Lower lobe of right lung (tissue), 2 donors: ENCODE measurements at regions not wholly inside any gene's neighbourhood (a gene's known extent, or its start where the extent isn't known, plus 50 kb on each side); places are given as distances from the start of the nearest gene placed in this dataset.

Source experiments
- ATAC-seq, 2 donors: fragments of 200-7000 bp; cut with Tn5 transposase; one replicate each; pipeline ENCODE4 v1.9.1; 2020 to 2022; ENCODE audit warnings: mild to moderate bottlenecking in 2 of 2, moderate library complexity in 2 of 2
- DNase-seq: peaks from one replicate; pipeline ENCODE4 v3.0.0-alpha.2; 2020
- H3K27ac ChIP-seq: fragments of 200-600 bp; one replicate; pipeline ENCODE4 v1.8.0; 2022
- H3K27me3 ChIP-seq: fragments of 200-600 bp; one replicate; pipeline ENCODE4 v1.8.0; 2022; ENCODE audit warnings: low read depth
- H3K36me3 ChIP-seq: fragments of 200-600 bp; one replicate; pipeline ENCODE4 v1.8.0; 2022; ENCODE audit warnings: mild to moderate bottlenecking
- H3K4me1 ChIP-seq: fragments of 200-600 bp; one replicate; pipeline ENCODE4 v1.8.0; 2022
- H3K4me3 ChIP-seq: fragments of 200-600 bp; one replicate; pipeline ENCODE4 v1.8.0; 2022; ENCODE audit warnings: mild to moderate bottlenecking
- H3K9me3 ChIP-seq: fragments of 200-600 bp; one replicate; pipeline ENCODE4 v1.8.0; 2022
- CTCF ChIP-seq: fragments of 200-600 bp; IDR thresholded peaks from one replicate; pipeline ENCODE4 v1.8.0; 2022; ENCODE audit warnings: antibody characterized with exemption, mild to moderate bottlenecking
- intact Hi-C: fragments of 100-400 bp; cut with DNase I; formaldehyde crosslinking; loops from one replicate; pipeline ENCODE4 v1.11.0; 2022
- donor health status: DM: no; HTN: yes; CAD: no; lungs with severe emphysema.

- H3K27ac ChIP-seq, result no peak overlapping the region
- ATAC-seq, result no peak
- H3K9me3 ChIP-seq, result no peaks in the 10 kb centered on the region
- no peaks in the 10 kb centered on the region for H3K4me1 ChIP-seq
- H3K4me3 ChIP-seq, result no peak overlapping the region
- H3K36me3 ChIP-seq, result no peaks in the 10 kb centered on the region
- no peaks in the 10 kb centered on the region for H3K27me3 ChIP-seq
- intact Hi-C loops, result no loop called here
- DNase-seq, result no peak
- TF ChIP-seq CTCF, result no peak
Observed at GRCh38 chr18:60826346-60826745, 453.8 kb upstream of the MC4R start.

- H3K4me3 ChIP-seq, result no peak overlapping the region
- ATAC-seq (no peak), DNase-seq (no peak)
- H3K27me3 ChIP-seq, result no peaks in the 10 kb centered on the region
- no peaks in the 10 kb centered on the region for H3K36me3 ChIP-seq
- no peaks in the 10 kb centered on the region for H3K4me1 ChIP-seq
- H3K9me3 ChIP-seq, result no peaks in the 10 kb centered on the region
- no peak for TF ChIP-seq CTCF
- H3K27ac ChIP-seq, result no peak overlapping the region
- intact Hi-C loops, result no loop called here
Observed at GRCh38 chr18:60831971-60832370, 459.4 kb upstream of the MC4R start.

- intact Hi-C loops, result no loop called here
- no peaks in the 10 kb centered on the region for H3K9me3 ChIP-seq
- TF ChIP-seq CTCF, result no peak
- H3K4me1 ChIP-seq, result no peaks in the 10 kb centered on the region
- H3K4me3 ChIP-seq, result no peak overlapping the region
- H3K27me3 ChIP-seq, result no peaks in the 10 kb centered on the region
- DNase-seq (no peak), ATAC-seq (no peak)
- H3K27ac ChIP-seq, result no peak overlapping the region
- H3K36me3 ChIP-seq, result no peaks in the 10 kb centered on the region
Observed at GRCh38 chr18:60838677-60839076, 466.1 kb upstream of the MC4R start.

GRCh38 chr18:60846396-60846795, 473.8 kb upstream of the MC4R start:
- no peak for DNase-seq
- TF ChIP-seq CTCF, result no peak
- no peak for ATAC-seq
- Histone ChIP-seq H3K4me1 (no peaks in the 10 kb centered on the region), H3K27me3 (no peaks in the 10 kb centered on the region), H3K9me3 (no peaks in the 10 kb centered on the region), H3K4me3 (no peak overlapping the region), H3K36me3 (no peaks in the 10 kb centered on the region), H3K27ac (no peak overlapping the region)
- intact Hi-C loops, result no loop called here

GRCh38 chr18:60847517-60847916, 474.9 kb upstream of the MC4R start:
- Histone ChIP-seq H3K4me1 (no peaks in the 10 kb centered on the region), H3K27ac (no peak overlapping the region), H3K9me3 (no peaks in the 10 kb centered on the region), H3K27me3 (no peaks in the 10 kb centered on the region), H3K36me3 (no peaks in the 10 kb centered on the region), H3K4me3 (no peak overlapping the region)
- no peak for ATAC-seq
- no peak for TF ChIP-seq CTCF
- DNase-seq, result no peak
- intact Hi-C loops, result no loop called here

GRCh38 chr18:60861575-60861974, 471.7 kb upstream of the CDH20 start:
- no peaks in the 10 kb centered on the region for H3K27me3 ChIP-seq
- intact Hi-C loops, result no loop called here
- H3K4me3 ChIP-seq, result no peak overlapping the region

More at GRCh38 chr18:60861575-60861974, 471.7 kb upstream of the CDH20 start:
- no peak overlapping the region for H3K27ac ChIP-seq
- H3K9me3 ChIP-seq, result no peaks in the 10 kb centered on the region
- no peak for TF ChIP-seq CTCF
- H3K36me3 ChIP-seq, result no peaks in the 10 kb centered on the region
- H3K4me1 ChIP-seq, result no peaks in the 10 kb centered on the region
- DNase-seq, result no peak
- ATAC-seq, result no peak
